Esophagus muscularis mucosa (tissue), 4 donors: ENCODE measurements at regions not wholly inside any gene's neighbourhood (a gene's known extent, or its start where the extent isn't known, plus 50 kb on each side); places are given as distances from the start of the nearest gene placed in this dataset.

Experiments
- EP300 ChIP-seq: sonication (generic); formaldehyde crosslinking; IDR thresholded peaks from one replicate; pipeline ENCODE4 v1.6.1; 2017; ENCODE audit warnings: antibody characterized with exemption
- POLR2A ChIP-seq: fragments of 450-650 bp; IDR thresholded peaks from one replicate; pipeline ENCODE4 v1.6.1; 2017; ENCODE audit warnings: antibody characterized with exemption, moderate library complexity, mild to moderate bottlenecking, low read depth
- POLR2AphosphoS5 ChIP-seq, 2 donors: sonication (generic); formaldehyde crosslinking; IDR thresholded peaks; one replicate each; pipeline ENCODE4 v1.6.1; 2017; ENCODE audit warnings: antibody characterized with exemption in 2 of 2
- TF ChIP-seq, protein P1 (sequence below), 3 experiments: fragments of 200-600 bp in 2 of 3; fragments of 450-650 bp in 1 of 3; sonication (generic) in 2 of 3; IDR thresholded peaks; one replicate each; pipeline ENCODE4 v1.5.1; 2017 to 2019; ENCODE audit warnings: antibody characterized with exemption in 3 of 3, mild to moderate bottlenecking in 2 of 3, moderate library complexity in 1 of 3

DNA sequence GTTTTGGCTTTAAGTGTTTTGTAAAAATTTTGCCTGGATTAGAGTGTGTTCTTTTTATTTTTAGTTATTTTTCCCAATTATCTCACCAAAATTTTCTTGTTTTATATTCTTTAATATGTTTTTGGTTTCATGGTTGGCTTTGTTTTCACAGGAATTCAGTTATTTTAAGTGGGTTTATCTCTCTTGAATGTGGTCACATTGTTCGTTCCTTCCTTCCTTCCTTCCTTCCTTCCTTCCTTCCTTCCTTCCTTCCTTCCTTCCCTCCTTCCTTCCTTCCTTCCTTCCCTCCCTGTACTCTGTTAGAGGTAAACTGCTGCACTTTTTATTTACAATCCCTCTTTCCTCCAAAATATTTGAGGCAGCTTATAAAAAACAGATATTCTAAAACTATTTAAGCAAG, 672.9 kb upstream of the CITED2 start:
- TF ChIP-seq EP300: no peak
- TF ChIP-seq, protein P1, sequence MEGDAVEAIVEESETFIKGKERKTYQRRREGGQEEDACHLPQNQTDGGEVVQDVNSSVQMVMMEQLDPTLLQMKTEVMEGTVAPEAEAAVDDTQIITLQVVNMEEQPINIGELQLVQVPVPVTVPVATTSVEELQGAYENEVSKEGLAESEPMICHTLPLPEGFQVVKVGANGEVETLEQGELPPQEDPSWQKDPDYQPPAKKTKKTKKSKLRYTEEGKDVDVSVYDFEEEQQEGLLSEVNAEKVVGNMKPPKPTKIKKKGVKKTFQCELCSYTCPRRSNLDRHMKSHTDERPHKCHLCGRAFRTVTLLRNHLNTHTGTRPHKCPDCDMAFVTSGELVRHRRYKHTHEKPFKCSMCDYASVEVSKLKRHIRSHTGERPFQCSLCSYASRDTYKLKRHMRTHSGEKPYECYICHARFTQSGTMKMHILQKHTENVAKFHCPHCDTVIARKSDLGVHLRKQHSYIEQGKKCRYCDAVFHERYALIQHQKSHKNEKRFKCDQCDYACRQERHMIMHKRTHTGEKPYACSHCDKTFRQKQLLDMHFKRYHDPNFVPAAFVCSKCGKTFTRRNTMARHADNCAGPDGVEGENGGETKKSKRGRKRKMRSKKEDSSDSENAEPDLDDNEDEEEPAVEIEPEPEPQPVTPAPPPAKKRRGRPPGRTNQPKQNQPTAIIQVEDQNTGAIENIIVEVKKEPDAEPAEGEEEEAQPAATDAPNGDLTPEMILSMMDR (IDR thresholded peaks at IDR 0.05): no peak
- no peak for TF ChIP-seq POLR2AphosphoS5 (IDR thresholded peaks at IDR 0.05)
- TF ChIP-seq POLR2A: no peak
